ENCODE measurements at regions not wholly inside any gene's neighbourhood (a gene's known extent, or its start where the extent isn't known, plus 50 kb on each side); places are given as distances from the start of the nearest gene placed in this dataset.
"Not testable (repeated sequence)": the region's sequence is repeated elsewhere in the genome, so short reads cannot be mapped to it uniquely, and the experiment has no call there.

GRCh38 chr1:228653057-228653456 lies 82.2 kb upstream of the RHOU start:
- not testable (repeated sequence) for H3K9me3 ChIP-seq (replicated peaks in 1 of 2; ENCODE audit: control insufficient read depth in 2 of 2, insufficient read depth in 1 of 2, low read depth in 1 of 2, low read length in 2 of 2); H3K4ac ChIP-seq (ENCODE audit: low read length); H3K23ac ChIP-seq (ENCODE audit: low read depth, low read length, poor library complexity); DNase-seq (ENCODE audit: low spot score); H3K18ac ChIP-seq (ENCODE audit: low read length); H2BK120ac ChIP-seq (ENCODE audit: low read depth, low read length); H2BK15ac ChIP-seq (ENCODE audit: low read length); H3K4me2 ChIP-seq (ENCODE audit: insufficient read depth, low read length, poor library complexity, severe bottlenecking); H3K4me3 ChIP-seq (ENCODE audit: low read length in 2 of 2); H3K79me1 ChIP-seq (ENCODE audit: low read depth, low read length); H3K36me3 ChIP-seq (replicated peaks in 1 of 2; ENCODE audit: control insufficient read depth in 2 of 2, insufficient read depth in 2 of 2, low read length in 2 of 2); H3K27ac ChIP-seq (replicated peaks; ENCODE audit: low read length); H3K4me1 ChIP-seq (ENCODE audit: control insufficient read depth in 2 of 2, insufficient read depth in 1 of 2, low read depth in 1 of 2, low read length in 2 of 2); H2AFZ ChIP-seq (ENCODE audit: low read length); H3K9ac ChIP-seq (ENCODE audit: low read depth, low read length, poor library complexity); H2AK5ac ChIP-seq (ENCODE audit: low read depth, low read length); H4K91ac ChIP-seq (ENCODE audit: low read depth, low read length, poor library complexity); H3K14ac ChIP-seq (ENCODE audit: low read length); H2BK12ac ChIP-seq (ENCODE audit: low read length); H4K8ac ChIP-seq (ENCODE audit: low read depth, low read length); H2BK5ac ChIP-seq (ENCODE audit: low read length)
- WGBS, 2 donors (ENCODE audit: extremely low coverage in 2 of 2, insufficient read length in 2 of 2, insufficient replicate concordance in 1 of 2) = no CpG with 5 or more reads among the region's 7 CpGs
- H3K27me3 ChIP-seq (ENCODE audit: control insufficient read depth in 3 of 3, insufficient read depth in 3 of 3, low read depth in 1 of 3, low read length in 3 of 3) = peaks cover 5 to 27% (median 25%) of the 10 kb centered on the region in 3 experiments

DNA sequence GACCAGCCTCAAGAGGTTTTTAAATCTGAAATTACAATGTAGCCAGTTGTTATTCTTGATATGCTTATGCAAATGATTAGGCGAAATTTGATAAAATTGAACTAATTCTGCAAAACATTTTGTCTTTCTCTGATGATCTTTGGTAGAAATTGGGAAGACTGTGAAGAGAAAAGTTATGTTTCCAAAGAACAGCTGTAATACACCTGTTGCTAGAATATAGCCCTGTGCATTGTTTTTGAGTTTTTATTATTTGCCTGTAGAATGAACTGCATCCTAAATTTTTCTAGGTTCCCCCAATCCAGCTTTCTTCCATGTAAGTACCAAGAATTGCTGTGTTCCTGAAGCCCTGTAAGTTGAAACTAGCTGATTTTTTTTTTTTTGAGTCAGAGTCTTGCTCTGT lies 81.5 kb upstream of the RHOU start:
- Histone ChIP-seq H3K4me3 (ENCODE audit: low read length in 2 of 2) (no peak overlapping the region), H3K23ac (ENCODE audit: low read depth, low read length, poor library complexity) (no peak overlapping the region), H2BK5ac (ENCODE audit: low read length) (no peak overlapping the region), H3K4me1 (ENCODE audit: control insufficient read depth in 2 of 2, insufficient read depth in 1 of 2, low read depth in 1 of 2, low read length in 2 of 2) (no peaks in the 10 kb centered on the region), H3K27me3 (ENCODE audit: control insufficient read depth in 3 of 3, insufficient read depth in 3 of 3, low read depth in 1 of 3, low read length in 3 of 3) (peaks cover 1 to 21% (median 19%) of the 10 kb centered on the region in 3 experiments), H2BK12ac (ENCODE audit: low read length) (no peak overlapping the region), H2BK15ac (ENCODE audit: low read length) (no peak overlapping the region), H4K91ac (ENCODE audit: low read depth, low read length, poor library complexity) (no peak overlapping the region), H3K36me3 (replicated peaks in 1 of 2; ENCODE audit: control insufficient read depth in 2 of 2, insufficient read depth in 2 of 2, low read length in 2 of 2) (no peaks in the 10 kb centered on the region), H2AK5ac (ENCODE audit: low read depth, low read length) (no peak overlapping the region), H3K14ac (ENCODE audit: low read length) (no peak overlapping the region), H3K9ac (ENCODE audit: low read depth, low read length, poor library complexity) (no peak overlapping the region), H3K18ac (ENCODE audit: low read length) (no peak overlapping the region), H2BK120ac (ENCODE audit: low read depth, low read length) (no peak overlapping the region), H3K4me2 (ENCODE audit: insufficient read depth, low read length, poor library complexity, severe bottlenecking) (no peak overlapping the region), H3K27ac (replicated peaks; ENCODE audit: low read length) (no peak overlapping the region), H4K8ac (ENCODE audit: low read depth, low read length) (no peak overlapping the region), H3K9me3 (replicated peaks in 1 of 2; ENCODE audit: control insufficient read depth in 2 of 2, insufficient read depth in 1 of 2, low read depth in 1 of 2, low read length in 2 of 2) (no peaks in the 10 kb centered on the region), H3K4ac (ENCODE audit: low read length) (no peak overlapping the region), H3K79me1 (ENCODE audit: low read depth, low read length) (no peaks in the 10 kb centered on the region), H2AFZ (ENCODE audit: low read length) (no peak overlapping the region)
- no peak for DNase-seq (ENCODE audit: low spot score)
- no CpG with 5 or more reads among the region's 1 CpG for WGBS, 2 donors (ENCODE audit: extremely low coverage in 2 of 2, insufficient read length in 2 of 2, insufficient replicate concordance in 1 of 2)

- Histone ChIP-seq H4K91ac (ENCODE audit: low read depth, low read length, poor library complexity) (no peak overlapping the region), H3K9ac (ENCODE audit: low read depth, low read length, poor library complexity) (no peak overlapping the region), H2BK15ac (ENCODE audit: low read length) (no peak overlapping the region), H3K9me3 (replicated peaks in 1 of 2; ENCODE audit: control insufficient read depth in 2 of 2, insufficient read depth in 1 of 2, low read depth in 1 of 2, low read length in 2 of 2) (no peaks in the 10 kb centered on the region), H3K4me3 (ENCODE audit: low read length in 2 of 2) (no peak overlapping the region), H3K23ac (ENCODE audit: low read depth, low read length, poor library complexity) (no peak overlapping the region), H3K27ac (replicated peaks; ENCODE audit: low read length) (no peak overlapping the region), H3K4me2 (ENCODE audit: insufficient read depth, low read length, poor library complexity, severe bottlenecking) (no peak overlapping the region), H3K14ac (ENCODE audit: low read length) (no peak overlapping the region), H3K4me1 (ENCODE audit: control insufficient read depth in 2 of 2, insufficient read depth in 1 of 2, low read depth in 1 of 2, low read length in 2 of 2) (no peaks in the 10 kb centered on the region), H2BK12ac (ENCODE audit: low read length) (no peak overlapping the region), H3K36me3 (replicated peaks in 1 of 2; ENCODE audit: control insufficient read depth in 2 of 2, insufficient read depth in 2 of 2, low read length in 2 of 2) (no peaks in the 10 kb centered on the region), H2AK5ac (ENCODE audit: low read depth, low read length) (no peak overlapping the region), H2BK5ac (ENCODE audit: low read length) (no peak overlapping the region), H2AFZ (ENCODE audit: low read length) (no peak overlapping the region), H3K4ac (ENCODE audit: low read length) (no peak overlapping the region), H2BK120ac (ENCODE audit: low read depth, low read length) (no peak overlapping the region), H3K27me3 (ENCODE audit: control insufficient read depth in 3 of 3, insufficient read depth in 3 of 3, low read depth in 1 of 3, low read length in 3 of 3) (peaks cover 0 to 8% (median 0%) of the 10 kb centered on the region in 3 experiments), H3K18ac (ENCODE audit: low read length) (no peak overlapping the region), H3K79me1 (ENCODE audit: low read depth, low read length) (no peaks in the 10 kb centered on the region), H4K8ac (ENCODE audit: low read depth, low read length) (no peak overlapping the region)
- no peak for DNase-seq (ENCODE audit: low spot score)
- WGBS, 2 donors (ENCODE audit: extremely low coverage in 2 of 2, insufficient read length in 2 of 2, insufficient replicate concordance in 1 of 2) = 100% methylated on average over 1 of the region's 3 CpGs; no CpG with 5 or more reads in 1 of the 2 donors
Measured at GRCh38 chr1:228655796-228656394, 79.4 kb upstream of the RHOU start.

- H2BK5ac ChIP-seq (ENCODE audit: low read length); H4K8ac ChIP-seq (ENCODE audit: low read depth, low read length); H3K79me1 ChIP-seq (ENCODE audit: low read depth, low read length); H3K14ac ChIP-seq (ENCODE audit: low read length); DNase-seq (ENCODE audit: low spot score); H3K4me3 ChIP-seq (ENCODE audit: low read length in 2 of 2); H3K4me2 ChIP-seq (ENCODE audit: insufficient read depth, low read length, poor library complexity, severe bottlenecking); H3K4me1 ChIP-seq (ENCODE audit: control insufficient read depth in 2 of 2, insufficient read depth in 1 of 2, low read depth in 1 of 2, low read length in 2 of 2); H3K9me3 ChIP-seq (replicated peaks in 1 of 2; ENCODE audit: control insufficient read depth in 2 of 2, insufficient read depth in 1 of 2, low read depth in 1 of 2, low read length in 2 of 2); H3K9ac ChIP-seq (ENCODE audit: low read depth, low read length, poor library complexity); H2BK120ac ChIP-seq (ENCODE audit: low read depth, low read length); H2AFZ ChIP-seq (ENCODE audit: low read length); H4K91ac ChIP-seq (ENCODE audit: low read depth, low read length, poor library complexity); H3K23ac ChIP-seq (ENCODE audit: low read depth, low read length, poor library complexity); H2AK5ac ChIP-seq (ENCODE audit: low read depth, low read length); H3K36me3 ChIP-seq (replicated peaks in 1 of 2; ENCODE audit: control insufficient read depth in 2 of 2, insufficient read depth in 2 of 2, low read length in 2 of 2); H3K4ac ChIP-seq (ENCODE audit: low read length); H2BK15ac ChIP-seq (ENCODE audit: low read length); H2BK12ac ChIP-seq (ENCODE audit: low read length); H3K27me3 ChIP-seq (ENCODE audit: control insufficient read depth in 3 of 3, insufficient read depth in 3 of 3, low read depth in 1 of 3, low read length in 3 of 3); H3K18ac ChIP-seq (ENCODE audit: low read length); H3K27ac ChIP-seq (replicated peaks; ENCODE audit: low read length): not testable (repeated sequence)
- whole genome bisulfite sequencing, 2 donors (ENCODE audit: extremely low coverage in 2 of 2, insufficient read length in 2 of 2, insufficient replicate concordance in 1 of 2) = no CpG with 5 or more reads among the region's 5 CpGs
Measured at GRCh38 chr1:228662007-228662689, 73.1 kb upstream of the RHOU start.
